HG02884 (cell line): ENCODE measurements at regions not wholly inside any gene's neighbourhood (a gene's known extent, or its start where the extent isn't known, plus 50 kb on each side); places are given as distances from the start of the nearest gene placed in this dataset.

ENCODE experiments used
- ATAC-seq: cut with Tn5 transposase; IDR thresholded peaks from one replicate; pipeline ENCODE4 v1.9.1; 2021; ENCODE audit warnings: mild to moderate bottlenecking, moderate library complexity; ENCODE audit not compliant: unreplicated experiment

GRCh38 chr20:7231303-7231702 lies 463.8 kb downstream of the BMP2 start:
- no peak for ATAC-seq

GRCh38 chr20:7232796-7233195 lies 465.3 kb downstream of the BMP2 start:
- ATAC-seq, result no peak

DNA sequence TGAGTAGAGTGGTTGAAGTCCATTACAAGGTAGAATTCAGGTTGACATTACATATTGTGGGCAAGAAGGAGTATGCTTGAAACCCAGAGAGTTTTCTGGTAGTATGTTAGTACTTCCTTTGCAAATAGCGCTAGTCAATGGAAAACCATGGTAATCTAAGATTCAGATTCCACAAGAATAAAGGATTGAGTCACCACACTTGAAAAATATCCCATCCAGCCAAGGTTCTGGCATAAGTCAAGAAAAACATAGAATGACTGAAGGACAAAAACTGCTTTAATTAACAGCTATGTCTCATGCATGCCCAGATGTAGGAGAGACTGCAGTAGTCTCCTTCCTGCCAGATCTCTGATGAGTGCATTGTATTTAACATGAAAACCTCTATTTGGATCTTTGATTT lies 469.8 kb downstream of the BMP2 start:
- ATAC-seq, result no peak

GRCh38 chr20:7240490-7240889 lies 473.0 kb downstream of the BMP2 start:
- no peak for ATAC-seq

GRCh38 chr20:7248281-7249201 lies 481.1 kb downstream of the BMP2 start:
- no peak for ATAC-seq

- no peak for ATAC-seq
These were observed 482.9 kb downstream of the BMP2 start for GRCh38 chr20:7250337-7250736.

DNA sequence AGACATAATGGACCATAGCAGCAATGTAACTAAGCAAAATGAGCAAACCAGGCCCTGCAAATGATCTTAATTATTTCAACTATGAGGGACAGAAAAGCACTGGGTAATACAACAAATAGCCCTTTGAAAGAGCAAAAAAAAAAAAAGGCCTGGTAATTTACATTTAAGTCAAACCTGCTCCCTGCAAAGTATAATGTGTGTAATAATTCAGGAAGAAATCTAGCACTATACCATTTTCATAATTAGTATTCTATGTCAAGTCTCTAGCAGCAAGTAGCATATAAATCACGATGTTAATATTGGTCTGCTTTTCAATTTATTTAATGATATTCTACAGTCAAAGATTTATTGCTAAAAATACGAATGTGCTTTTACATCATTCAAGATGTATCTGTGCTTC lies 489.6 kb downstream of the BMP2 start:
- ATAC-seq, result no peak

DNA sequence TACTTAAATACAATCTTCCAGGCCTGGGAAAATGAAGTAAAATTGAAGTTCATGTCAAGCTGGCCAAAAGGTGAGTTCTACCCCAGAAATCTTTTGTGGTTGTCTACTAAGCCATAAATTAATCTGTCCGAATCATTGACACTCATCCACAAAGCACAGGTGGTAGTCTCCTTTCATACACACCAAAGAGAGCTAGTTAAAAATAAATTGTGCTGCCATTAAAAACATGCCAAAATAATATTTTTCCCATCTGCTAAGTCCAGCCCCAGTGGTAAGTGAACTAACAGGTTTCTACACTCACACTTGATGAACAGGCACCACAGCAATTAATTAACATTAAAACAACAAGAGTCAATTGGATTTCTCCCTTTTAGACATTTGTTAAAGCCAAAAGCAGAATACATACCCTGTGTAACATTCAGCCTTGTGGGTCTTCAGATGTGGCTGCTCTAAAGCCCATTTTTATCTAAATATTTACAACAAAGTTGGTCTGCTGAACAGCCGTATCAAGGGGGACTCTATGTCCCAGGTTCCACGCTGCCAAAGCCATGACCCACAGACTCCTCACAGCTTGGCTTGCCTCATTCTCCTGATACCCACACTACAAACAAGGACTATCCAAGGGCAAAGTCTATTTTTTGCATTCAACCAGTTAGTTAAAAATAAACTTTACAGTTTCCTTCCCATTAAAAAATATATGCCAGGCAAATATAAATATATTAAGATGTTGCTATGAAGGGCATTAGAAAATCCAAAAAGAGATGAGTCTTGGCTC lies 490.4 kb downstream of the BMP2 start:
- no peak for ATAC-seq

DNA sequence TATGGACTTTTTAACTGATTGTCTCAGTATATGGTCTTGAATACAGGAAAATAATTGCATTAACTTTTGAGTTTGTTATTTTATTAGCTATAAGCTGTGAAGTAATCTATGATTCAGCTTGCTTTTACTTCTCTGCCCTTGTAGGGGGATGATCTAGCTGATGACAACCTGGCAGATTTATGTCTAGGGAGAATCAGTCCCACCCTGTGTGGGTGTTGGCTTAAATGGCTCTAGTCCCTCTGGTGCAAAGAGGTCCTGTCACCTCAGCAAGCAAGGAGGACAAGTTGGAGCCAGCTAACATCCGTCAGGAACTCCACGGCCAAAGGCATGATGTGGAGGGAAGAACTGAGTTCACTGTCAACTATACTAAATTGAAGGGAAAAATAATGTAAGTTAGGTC lies 495.3 kb downstream of the BMP2 start:
- no peak for ATAC-seq

DNA sequence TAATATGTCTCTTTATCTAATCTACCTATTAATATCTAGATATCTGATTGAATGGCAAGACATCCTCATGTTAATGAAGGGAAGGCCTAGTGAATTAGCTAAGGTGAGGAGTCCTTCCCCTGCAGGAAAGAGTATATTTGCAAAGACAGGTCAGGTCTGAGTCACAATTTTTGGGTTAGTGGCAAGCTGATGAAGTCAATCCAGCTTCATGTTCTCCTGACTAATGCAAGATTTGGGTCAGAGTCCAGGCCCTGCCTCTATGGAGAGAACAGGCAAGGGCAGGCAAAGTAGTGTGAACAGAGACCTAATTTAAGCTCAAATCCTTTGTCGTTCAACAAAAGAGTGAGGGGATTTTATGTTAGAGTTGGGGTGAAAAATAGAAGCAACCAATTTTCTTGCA lies 496.7 kb downstream of the BMP2 start:
- ATAC-seq, result no peak

DNA sequence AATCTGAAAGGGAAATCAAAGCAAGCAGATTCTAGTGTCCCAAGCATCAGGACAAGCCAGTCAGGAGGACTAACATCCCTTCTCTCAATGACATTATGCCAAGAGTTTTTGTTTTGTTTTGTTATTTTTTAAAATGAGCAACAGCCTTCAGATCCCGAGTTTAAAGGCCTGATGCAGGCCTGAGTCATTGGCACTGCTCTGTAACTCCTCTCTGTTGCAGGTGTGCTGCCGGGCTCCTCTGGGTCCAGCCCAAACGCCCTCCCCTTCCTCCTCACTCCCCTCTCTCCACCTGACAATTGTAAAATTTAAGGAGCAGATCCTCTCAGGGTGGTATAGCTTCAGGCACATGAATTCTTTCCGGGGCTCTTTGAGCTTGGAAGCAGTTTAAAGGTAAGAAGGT lies 502.0 kb downstream of the BMP2 start:
- ATAC-seq, result no peak

DNA sequence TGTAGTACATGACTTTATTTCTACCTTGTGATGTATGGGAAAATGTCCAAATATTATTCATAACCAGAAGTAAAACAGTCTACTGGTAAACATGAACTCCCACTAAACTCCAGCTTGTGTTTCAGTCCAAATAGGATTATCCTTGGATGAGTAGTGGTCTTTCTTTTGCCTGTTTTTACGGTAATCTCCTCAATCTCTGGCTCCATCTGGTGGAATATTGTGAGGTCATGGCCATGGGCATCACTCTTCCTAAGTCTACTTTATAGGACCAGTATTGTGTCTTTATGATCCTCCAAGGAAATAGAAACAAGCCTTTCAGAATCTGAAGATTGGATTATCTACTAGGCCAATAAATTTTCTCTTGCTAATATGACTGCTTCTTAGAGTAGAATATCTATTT lies 505.0 kb downstream of the BMP2 start:
- ATAC-seq, result no peak

DNA sequence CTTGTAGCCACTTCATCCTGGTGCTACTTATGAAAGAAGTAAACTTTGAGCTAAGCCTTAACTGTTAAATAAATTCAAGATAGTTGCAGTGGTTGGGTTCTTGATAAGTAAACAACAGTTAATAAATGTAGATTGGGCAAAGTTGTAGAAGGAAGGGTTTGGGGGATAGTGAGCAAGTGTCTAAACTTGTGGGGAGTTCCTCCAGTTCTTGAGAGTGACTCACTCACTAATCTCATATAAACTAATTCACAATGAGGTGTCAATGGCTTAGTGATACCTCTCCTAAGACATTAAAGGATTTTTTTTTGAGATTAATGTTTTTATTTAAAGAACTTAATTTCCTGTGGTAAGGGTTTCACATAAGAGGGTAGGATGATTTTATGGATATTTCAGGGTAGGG lies 507.4 kb downstream of the BMP2 start:
- no peak for ATAC-seq

GRCh38 chr20:7275645-7276237 lies 508.3 kb downstream of the BMP2 start:
- no peak for ATAC-seq

- ATAC-seq, result peak; percentile 57
These were observed 518.6 kb downstream of the BMP2 start for GRCh38 chr20:7285918-7286556.

DNA sequence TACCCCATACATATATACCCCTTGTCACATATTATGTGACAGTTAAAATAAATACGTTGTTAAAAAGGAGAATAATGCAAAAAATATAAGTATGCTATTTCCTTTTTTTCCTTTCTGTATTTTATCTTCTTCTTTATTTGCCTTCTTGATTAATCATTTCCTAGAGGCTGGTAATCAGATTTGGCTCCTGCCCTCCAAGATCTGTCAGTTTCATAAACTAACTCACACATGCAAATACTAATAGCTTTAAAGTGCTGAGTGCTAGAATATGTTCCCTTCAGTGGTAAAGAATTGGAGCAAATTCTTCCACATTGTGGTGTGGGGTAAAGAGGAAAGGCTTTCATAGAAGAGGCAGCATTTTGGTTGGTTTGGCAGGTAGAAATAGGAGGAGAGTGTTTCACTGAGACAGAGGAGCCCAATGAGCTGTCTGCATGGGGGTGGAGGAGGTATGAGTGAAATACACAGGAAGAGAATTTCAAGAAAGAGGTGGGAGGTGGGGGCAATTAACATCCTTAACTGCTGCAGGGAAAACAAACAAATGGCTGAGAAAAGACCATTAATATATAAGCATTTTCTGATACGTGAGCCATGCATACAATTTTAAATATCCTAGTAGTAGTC lies 523.9 kb downstream of the BMP2 start:
- ATAC-seq, result no peak

DNA sequence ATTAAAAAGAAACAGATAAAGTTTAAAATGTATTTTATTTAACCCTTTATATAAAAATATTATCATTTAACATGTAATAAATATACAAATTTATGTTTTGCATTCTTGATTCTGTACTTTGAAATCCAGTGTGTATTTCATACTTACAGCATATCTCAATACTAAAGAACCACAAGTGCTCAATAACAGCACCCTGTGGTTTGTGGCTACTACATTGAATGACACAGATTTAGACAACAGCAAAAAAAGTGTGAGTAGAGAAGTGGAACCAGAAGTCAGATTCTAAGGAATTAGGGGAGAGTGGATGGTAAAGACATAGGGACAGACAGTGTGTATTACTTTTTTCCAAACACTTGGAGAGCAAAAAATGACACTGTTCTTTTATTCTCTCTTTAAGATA lies 524.5 kb downstream of the BMP2 start:
- ATAC-seq, result no peak

- ATAC-seq, result no peak
These were observed 527.4 kb downstream of the BMP2 start for GRCh38 chr20:7294816-7295360.

- no peak for ATAC-seq
These were observed 534.3 kb downstream of the BMP2 start for GRCh38 chr20:7301807-7302206.

GRCh38 chr20:7302250-7302649 lies 534.8 kb downstream of the BMP2 start:
- ATAC-seq, result no peak

- ATAC-seq, result no peak
These were observed 538.5 kb downstream of the BMP2 start for GRCh38 chr20:7305976-7306375.
